Thyroid gland (tissue), 4 donors: ENCODE measurements at regions not wholly inside any gene's neighbourhood (a gene's known extent, or its start where the extent isn't known, plus 50 kb on each side); places are given as distances from the start of the nearest gene placed in this dataset.

ENCODE experiments used
- POLR2A ChIP-seq, 2 donors: fragments of 450-650 bp; IDR thresholded peaks; one replicate each; pipeline ENCODE4 v1.6.1; 2017; ENCODE audit warnings: antibody characterized with exemption in 2 of 2, mild to moderate bottlenecking in 2 of 2, moderate library complexity in 1 of 2
- TF ChIP-seq, protein P1 (sequence below), 6 experiments: fragments of 200-600 bp in 3 of 6; fragments of 450-650 bp in 3 of 6; sonication (generic) in 3 of 6; IDR thresholded peaks; one replicate each; pipeline ENCODE4 v1.5.1; 2016 to 2019; ENCODE audit warnings: antibody characterized with exemption in 6 of 6, mild to moderate bottlenecking in 2 of 6, inconsistent platforms in 1 of 6, moderate library complexity in 1 of 6

DNA sequence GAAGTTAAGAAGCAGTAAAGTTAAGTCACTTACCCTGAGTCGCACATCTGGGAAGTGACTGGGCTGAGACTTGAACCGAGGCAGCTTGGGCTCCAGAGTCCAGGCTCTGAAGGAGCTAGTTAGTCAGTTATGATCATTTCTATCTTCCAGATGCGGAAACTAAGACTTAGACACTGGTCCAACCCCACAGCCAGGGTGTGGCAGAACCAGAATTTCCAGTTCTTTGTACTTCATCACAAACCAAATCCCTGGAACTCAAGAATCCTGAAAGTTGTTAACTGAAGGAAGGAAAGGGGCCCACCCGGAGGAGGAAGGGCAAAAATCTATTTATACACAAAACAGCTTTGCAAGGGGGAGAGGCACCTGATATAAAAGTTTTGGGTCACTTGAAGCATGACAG is 389.9 kb downstream of the SHQ1 start:
- TF ChIP-seq, protein P1, sequence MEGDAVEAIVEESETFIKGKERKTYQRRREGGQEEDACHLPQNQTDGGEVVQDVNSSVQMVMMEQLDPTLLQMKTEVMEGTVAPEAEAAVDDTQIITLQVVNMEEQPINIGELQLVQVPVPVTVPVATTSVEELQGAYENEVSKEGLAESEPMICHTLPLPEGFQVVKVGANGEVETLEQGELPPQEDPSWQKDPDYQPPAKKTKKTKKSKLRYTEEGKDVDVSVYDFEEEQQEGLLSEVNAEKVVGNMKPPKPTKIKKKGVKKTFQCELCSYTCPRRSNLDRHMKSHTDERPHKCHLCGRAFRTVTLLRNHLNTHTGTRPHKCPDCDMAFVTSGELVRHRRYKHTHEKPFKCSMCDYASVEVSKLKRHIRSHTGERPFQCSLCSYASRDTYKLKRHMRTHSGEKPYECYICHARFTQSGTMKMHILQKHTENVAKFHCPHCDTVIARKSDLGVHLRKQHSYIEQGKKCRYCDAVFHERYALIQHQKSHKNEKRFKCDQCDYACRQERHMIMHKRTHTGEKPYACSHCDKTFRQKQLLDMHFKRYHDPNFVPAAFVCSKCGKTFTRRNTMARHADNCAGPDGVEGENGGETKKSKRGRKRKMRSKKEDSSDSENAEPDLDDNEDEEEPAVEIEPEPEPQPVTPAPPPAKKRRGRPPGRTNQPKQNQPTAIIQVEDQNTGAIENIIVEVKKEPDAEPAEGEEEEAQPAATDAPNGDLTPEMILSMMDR (IDR thresholded peaks at IDR 0.05): no peak
- TF ChIP-seq POLR2A (IDR thresholded peaks at IDR 0.05): no peak
